Spleen (tissue), 7 donors: ENCODE measurements at regions not wholly inside any gene's neighbourhood (a gene's known extent, or its start where the extent isn't known, plus 50 kb on each side); places are given as distances from the start of the nearest gene placed in this dataset.

Source experiments
- POLR2A ChIP-seq, 3 donors: fragments of 450-650 bp; IDR thresholded peaks; one replicate each; pipeline ENCODE4 v1.5.1; 2017; ENCODE audit warnings: antibody characterized with exemption in 3 of 3, mild to moderate bottlenecking in 1 of 3
- POLR2AphosphoS5 ChIP-seq, 3 donors: sonication (generic); formaldehyde crosslinking; IDR thresholded peaks; one replicate each; pipeline ENCODE4 v1.5.1; 2017; ENCODE audit warnings: antibody characterized with exemption in 3 of 3
- TF ChIP-seq, protein P1 (sequence below), 11 experiments: fragments of 200-600 bp in 7 of 11; fragments of 450-650 bp in 4 of 11; sonication (generic) in 4 of 11; IDR thresholded peaks in 8 of 11; conservative IDR thresholded peaks in 3 of 11; 1 replicate in 7 of 11; 2 replicates in 4 of 11; pipeline versions ENCODE4 v1.4.0 to v1.8.0; 2016 to 2021; ENCODE audit warnings: antibody characterized with exemption in 11 of 11, inconsistent platforms in 4 of 11, mild to moderate bottlenecking in 1 of 11
- donor health status: DM: no; HTN: no; CAD: no; lungs with moderate emphysema.
- donor health status: DM: no; HTN: no; CAD: no.
- donor health status: DM: no; HTN: no; CAD: no.

DNA sequence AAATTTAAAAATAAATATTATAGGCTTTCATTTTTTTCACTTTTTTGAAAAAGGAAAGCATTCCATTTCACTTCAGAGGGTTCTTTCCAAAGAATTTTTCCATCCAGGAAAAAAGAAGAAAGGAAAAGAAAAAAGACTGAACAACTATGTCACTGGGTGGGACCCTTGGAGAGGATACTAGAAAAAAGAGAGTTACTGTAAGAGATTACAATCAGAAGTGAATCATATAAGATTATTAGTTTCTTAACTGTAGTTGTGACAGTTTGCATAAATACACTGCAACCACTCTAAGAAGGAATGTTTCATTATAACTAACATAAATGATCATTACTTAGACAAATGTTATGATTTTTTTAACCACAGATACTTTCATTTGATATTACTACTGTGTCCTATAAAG lies 87.8 kb downstream of the KLF12 start:
- TF ChIP-seq POLR2A (IDR thresholded peaks at IDR 0.05): no peak
- TF ChIP-seq, protein P1, sequence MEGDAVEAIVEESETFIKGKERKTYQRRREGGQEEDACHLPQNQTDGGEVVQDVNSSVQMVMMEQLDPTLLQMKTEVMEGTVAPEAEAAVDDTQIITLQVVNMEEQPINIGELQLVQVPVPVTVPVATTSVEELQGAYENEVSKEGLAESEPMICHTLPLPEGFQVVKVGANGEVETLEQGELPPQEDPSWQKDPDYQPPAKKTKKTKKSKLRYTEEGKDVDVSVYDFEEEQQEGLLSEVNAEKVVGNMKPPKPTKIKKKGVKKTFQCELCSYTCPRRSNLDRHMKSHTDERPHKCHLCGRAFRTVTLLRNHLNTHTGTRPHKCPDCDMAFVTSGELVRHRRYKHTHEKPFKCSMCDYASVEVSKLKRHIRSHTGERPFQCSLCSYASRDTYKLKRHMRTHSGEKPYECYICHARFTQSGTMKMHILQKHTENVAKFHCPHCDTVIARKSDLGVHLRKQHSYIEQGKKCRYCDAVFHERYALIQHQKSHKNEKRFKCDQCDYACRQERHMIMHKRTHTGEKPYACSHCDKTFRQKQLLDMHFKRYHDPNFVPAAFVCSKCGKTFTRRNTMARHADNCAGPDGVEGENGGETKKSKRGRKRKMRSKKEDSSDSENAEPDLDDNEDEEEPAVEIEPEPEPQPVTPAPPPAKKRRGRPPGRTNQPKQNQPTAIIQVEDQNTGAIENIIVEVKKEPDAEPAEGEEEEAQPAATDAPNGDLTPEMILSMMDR (IDR thresholded peaks at IDR 0.05 in 8 of 11, conservative IDR thresholded peaks at IDR 0.05 in 3 of 11): no peak
- no peak for TF ChIP-seq POLR2AphosphoS5 (IDR thresholded peaks at IDR 0.05)
